GM19324 (cell line): ENCODE measurements at regions not wholly inside any gene's neighbourhood (a gene's known extent, or its start where the extent isn't known, plus 50 kb on each side); places are given as distances from the start of the nearest gene placed in this dataset.
"Not testable (repeated sequence)": the region's sequence is repeated elsewhere in the genome, so short reads cannot be mapped to it uniquely, and the experiment has no call there.

Experiments
- ATAC-seq: cut with Tn5 transposase; IDR thresholded peaks from one replicate; pipeline ENCODE4 v1.9.1; 2021; ENCODE audit warnings: mild to moderate bottlenecking, moderate library complexity; ENCODE audit not compliant: unreplicated experiment, low FRiP score

DNA sequence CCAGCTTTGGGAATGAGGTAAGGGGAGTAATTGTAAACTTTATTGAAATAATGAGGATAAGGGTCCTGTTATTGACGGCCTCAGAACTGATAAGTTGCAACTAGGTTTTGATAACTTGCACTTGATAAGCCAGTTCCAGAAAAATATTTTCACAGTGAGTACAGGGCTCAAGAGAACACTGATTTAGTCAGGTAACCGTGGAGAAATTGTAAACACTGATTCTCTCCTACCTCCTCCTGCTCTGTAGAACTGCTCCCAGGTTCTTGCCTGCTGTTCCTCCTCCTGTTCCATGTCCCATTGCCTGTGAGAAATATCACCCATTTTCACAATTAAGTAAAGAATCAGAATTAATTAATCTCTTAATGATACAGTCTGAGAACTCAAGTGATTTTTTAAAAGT lies 55.0 kb upstream of the CXXC4 start:
- no peak for ATAC-seq

DNA sequence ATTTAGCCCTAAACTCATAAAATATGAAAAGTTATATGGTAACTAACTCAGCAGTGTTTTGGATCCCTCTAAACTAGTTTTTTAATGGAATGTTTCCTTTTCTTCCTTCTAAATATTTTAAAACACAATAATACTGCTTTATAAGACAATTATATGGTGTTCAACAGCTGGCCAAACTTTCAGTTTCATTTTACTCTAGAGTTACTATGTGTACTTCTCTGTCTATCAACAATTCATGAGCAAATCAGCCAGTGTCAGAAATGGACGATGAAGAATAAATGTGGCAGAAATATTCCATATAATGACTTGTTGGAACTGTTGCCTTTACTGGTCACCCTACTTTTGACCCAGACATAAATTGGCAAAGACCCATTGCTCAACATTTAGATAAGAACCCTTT lies 64.8 kb upstream of the CXXC4 start:
- ATAC-seq: no peak

DNA sequence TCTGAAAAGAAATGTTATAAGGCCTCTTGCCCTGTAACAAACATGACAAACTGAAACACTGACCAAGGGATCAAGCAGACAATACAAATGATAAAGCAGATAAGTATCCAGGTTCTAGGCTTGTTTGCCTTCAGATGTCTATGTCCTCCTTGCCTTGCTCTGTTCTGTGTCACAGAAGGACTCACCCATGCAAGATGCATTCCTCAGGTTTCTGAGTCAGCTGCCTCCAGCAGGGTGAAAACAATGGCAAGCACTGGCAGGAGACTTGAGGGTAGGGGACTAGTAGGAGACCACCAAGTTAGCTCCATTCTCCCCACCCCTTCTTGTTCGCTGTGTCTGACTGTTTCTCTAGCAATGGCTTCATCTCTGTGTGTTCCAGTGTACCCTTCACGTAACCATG lies 76.6 kb upstream of the CXXC4 start:
- no peak for ATAC-seq

DNA sequence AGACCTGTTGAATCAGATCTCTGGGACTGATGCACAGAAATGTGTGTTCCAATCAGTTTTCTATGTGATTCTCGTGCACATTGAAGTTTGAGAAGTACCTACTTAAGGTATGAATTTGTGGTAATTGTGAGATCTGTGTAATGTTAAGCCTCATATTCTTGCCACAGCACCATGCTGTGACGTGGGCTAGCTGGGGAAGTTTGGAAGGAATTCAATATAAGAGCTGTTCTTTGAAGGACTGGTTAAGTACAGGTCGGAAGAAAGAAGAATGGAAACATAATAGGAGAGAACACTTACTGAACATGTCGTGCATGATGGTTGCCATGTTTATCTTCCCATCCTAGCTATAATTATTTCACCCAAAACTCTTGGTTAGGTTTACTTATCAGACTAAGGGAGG lies 79.7 kb upstream of the CXXC4 start:
- ATAC-seq: no peak

DNA sequence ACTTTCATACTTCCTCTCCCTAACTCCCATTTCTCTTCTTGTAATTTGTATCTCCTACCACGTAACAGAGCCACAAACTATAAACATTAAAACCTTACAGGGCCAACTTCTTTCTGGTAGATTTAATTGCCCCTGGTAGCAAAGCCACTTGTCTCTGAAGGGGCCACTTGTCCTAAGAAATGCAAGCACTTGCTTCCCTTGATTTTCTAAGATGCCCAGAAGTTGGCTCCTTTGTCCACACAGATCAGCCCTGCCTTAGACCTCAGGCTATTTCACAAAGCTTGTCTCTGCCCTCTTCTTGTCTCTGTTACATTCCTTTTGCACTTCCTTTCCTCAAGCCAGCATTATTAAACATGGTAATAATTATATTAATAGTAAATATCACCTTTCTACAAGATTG lies 80.6 kb upstream of the CXXC4 start:
- ATAC-seq: no peak

DNA sequence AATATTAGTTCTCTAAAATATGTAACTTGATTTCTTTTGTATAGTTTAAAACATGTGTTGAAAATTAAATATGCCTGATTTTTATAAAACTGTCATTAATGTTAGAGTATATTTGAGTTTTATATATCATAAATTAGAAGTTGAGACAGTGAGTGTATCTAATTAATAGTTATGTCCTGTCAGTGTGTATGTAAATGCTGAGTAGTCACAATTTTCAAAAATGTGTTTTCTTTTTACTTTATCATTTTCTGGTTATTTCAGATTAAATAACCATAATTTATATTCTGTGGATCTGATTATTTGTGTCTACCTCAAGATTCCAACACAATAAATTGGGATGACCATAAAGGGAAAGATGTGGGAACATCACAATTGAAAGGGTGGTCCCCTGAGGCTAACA lies 82.7 kb upstream of the CXXC4 start:
- no peak for ATAC-seq

DNA sequence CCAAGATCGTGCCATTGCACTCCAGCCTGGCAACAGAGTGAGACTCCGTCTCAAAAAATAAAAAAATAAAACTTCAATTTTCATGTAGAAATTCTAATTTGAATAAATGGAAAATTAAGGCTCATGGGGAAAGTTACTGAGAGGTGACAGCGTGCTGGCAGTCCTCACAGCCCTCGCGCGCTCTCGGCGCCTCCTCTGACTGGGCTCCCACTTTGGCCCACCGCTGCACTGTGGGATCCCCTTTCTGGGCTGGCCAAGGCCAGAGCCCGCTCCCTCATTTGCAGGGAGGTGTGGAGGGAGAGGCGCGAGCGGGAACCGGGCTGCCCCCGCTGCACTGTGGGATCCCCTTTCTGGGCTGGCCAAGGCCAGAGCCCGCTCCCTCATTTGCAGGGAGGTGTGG lies 86.8 kb upstream of the CXXC4 start:
- ATAC-seq: not testable (repeated sequence)

DNA sequence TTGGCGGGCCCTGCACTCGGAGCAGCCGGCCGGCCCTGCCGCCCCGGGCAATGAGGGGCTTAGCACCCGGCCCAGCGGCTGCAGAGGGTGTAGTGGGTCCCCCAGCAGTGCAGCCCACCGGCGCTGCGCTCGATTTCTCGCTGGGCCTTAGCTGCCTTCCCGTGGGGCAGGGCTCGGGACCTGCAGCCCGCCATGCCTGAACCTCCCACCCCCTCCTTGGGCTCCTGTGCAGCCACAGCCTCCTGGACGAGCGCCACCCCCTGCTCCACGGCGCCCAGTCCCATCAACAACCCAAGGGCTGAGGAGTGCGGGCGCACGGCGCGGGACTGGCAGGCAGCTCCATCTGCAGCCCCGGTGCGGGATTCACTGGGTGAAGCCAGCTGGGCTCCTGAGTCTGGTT lies 87.4 kb upstream of the CXXC4 start:
- ATAC-seq: not testable (repeated sequence)

DNA sequence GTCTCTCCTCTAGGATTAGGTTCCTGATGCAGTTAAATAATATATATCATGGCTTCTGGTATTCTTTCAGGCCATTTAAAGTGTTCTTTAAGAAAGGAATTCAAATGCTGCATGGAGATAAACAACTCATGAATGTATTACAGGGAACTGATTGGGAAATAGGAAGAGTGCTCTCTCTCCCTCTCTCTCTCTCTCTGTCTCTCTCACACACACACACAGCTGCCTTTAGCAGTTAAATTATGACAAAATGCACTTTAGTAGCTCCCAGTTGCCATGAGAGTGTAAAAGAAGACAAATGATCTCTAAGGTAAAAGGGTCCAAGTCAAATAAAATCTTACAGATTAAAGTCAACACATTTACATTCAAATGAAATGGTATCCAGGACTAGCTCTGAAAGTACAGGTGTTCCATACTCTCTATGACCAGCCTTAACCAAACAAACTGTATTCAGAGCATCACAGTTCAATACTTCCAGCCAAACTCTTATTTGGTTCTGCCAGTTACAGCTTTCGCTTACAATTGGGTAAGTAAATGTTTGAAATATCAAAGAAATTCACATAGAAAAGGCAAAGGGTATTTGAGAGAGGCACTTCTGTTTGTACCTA lies 94.7 kb upstream of the CXXC4 start:
- ATAC-seq: no peak

DNA sequence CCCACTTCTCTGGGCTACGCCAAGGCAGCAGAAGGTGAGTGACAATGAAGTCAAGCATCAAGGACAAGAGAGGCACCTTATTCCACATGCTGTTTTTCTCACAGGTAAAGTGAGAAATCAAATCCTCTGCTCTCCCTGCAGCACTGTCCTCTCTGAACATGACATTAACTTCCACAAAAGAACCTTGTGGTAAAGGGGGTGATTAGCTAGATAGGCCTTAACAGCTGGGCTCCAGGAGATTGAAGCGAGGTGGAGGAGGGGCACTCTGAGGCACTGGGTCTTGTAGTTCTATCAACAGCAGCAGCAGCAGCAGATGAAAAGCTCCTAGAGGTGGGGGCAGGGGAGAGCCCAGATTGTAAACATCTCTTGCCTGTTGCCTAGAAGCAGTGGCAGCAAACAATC lies 96.8 kb upstream of the CXXC4 start:
- no peak for ATAC-seq

DNA sequence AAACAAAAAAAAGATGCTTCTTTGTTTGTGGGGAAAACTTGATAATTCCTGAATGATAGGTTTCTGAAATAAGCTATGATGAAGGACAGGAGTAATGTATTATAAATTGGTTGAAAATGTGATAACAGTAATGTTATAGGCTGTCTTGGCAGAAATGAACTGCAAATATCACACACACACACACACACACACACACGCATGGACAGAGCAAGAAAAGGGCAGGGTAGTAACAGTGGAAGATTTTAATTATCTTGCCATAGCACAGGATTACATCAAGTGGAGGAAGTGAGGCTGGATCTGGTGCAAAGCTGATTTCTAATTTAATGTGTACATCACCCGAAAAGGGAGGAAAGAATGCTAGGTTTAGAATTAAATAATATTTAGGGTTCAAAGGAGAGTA lies 97.5 kb upstream of the CXXC4 start:
- no peak for ATAC-seq

DNA sequence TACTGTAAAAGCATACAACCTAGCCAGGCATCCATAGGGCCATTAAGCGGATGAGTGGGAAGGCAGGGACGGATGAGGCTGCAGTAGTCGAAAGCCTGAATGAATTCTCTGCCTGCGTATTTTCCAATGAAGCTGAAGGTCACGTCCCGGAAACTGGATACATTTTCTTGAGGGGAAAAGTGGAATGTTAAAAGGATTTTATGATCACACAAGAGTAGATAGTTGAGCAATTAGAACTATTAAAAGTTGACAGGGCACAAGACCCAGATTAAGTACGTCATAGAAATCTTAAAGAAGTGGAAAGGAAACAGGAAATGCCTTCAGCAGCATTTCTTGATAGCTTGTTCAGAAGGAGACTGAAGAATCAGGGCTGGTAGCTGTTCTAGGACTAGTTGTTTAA lies 98.3 kb upstream of the CXXC4 start:
- no peak for ATAC-seq

DNA sequence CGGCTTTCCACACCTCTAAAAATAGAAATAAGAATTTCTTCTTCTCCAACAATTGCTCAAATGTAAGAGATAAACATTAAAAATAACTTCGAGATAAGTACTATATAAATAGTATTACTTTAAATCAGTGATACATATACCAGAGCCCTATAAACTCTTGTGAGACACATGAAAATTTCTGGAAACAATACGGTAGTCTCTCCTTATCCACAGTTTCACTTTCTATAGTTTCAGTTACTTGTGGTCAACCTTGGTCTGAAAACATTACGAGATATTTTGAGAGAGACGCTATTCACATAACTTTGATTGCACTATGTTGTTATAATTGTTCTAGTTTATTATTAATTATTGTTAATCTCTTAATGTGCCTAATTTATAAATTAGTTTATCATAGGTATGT lies 101.5 kb upstream of the CXXC4 start:
- no peak for ATAC-seq

DNA sequence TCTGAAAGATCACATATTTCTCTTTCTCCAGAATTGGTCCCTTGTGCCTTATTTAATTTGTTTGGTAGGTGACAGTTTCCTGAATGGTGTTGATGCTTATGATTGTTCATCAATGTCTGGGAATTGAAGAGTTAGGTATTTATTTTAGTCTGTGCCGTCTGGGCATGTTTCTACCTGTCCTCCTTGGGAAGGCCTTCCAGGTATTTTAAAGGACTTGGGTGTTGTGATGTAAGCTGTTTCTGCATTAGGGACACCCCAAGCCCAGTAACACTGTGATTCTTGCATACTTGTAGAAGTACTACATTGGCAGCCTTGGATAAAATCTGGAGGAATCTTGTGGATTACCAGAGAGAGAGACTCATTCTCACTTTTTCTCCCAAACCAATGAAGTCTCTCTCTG lies 120.8 kb upstream of the CXXC4 start:
- no peak for ATAC-seq

DNA sequence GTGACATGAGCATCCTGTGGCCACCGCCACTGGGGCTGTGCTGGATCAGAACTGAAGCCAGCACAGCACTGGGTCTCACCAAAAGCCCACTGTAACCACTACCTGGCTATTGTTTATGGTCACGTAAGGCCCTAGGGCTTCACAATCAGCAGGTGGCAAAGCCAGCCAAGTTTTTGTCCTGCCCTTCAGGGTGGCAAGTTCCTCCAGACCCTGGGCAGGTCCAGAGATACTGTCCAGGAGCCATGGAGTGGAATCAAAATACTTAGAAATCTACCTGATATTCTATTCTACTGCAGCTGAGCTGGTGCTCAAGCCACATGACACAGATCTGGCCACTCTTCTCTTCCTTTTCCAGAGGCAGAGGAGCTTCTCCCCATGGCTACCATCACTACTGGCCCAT lies 121.2 kb upstream of the CXXC4 start:
- no peak for ATAC-seq

DNA sequence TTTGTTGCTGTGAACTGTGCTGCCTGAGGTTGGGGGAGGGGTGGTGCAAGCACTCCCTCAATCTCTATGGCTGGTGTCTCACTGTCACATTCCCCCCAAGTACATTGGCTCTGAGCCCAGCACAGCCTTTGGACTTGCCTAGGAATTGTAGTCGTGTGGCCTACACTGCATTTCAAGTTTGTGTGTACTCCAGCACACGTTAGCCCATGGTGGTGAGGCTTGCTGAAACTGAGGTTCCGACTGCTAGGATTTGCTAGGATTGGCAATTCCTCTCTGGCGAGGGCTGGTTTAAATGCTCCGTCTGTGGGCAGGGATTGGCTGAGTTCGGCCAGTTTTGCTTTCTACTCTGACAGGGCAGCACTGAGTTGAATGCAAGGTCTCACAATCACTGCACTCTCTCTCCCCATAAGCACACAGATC lies 121.7 kb upstream of the CXXC4 start:
- no peak for ATAC-seq

DNA sequence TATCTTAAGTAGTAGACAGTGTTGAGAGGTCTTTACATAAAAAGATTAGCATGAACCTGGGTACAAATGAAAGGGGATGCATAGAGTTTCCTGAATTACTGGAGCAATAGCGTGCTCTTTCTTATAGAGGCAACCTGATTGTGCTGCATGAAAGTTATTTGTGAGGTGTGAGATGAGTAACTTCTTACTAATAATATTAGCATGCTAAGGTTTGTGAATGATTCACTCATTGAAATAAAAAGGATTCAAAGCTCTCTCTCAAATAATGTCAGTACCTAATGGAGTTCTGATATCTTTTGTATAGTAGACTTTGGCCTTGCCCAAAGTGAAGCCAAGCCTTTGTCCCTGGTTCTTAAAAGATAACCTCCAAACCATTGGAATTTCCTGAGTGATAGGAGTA lies 131.0 kb upstream of the CXXC4 start:
- ATAC-seq: no peak

DNA sequence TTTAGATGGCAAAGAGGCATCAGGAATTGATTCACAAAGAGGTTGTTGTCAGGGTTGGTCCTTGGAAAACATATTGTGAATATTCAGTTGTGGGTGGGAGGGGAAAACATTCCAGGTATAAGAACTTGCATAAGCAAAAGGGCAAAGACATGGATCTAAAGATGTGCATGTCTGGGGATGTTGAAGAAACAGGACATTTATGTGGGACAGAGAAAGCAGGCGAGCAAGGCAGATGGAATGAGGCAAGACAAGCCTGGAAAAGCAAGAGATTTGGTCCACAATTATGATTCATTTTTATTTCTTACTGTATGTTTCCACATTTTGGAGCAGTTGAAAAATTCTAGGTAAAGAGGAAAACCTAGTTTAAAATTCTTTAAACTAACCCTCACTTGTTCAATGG lies 134.9 kb upstream of the CXXC4 start:
- ATAC-seq: no peak

DNA sequence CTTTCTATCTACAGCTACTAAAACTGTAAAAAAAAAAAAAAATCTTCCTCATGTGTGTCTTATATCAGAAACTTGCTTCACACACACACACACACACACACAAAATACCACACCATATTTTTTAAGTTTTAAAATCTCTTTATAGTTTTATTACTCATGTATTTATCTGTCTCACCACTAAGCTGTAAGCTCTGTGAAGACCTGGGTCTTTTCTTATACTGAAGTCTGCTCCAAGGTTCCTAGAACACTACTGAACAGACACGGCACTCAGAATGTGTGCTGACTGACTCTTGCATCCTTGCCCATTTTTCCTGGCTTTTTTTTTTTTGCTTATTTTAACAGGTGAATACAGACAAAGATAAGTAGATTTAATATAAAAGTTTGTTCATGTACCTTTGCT lies 135.6 kb upstream of the CXXC4 start:
- ATAC-seq: no peak

DNA sequence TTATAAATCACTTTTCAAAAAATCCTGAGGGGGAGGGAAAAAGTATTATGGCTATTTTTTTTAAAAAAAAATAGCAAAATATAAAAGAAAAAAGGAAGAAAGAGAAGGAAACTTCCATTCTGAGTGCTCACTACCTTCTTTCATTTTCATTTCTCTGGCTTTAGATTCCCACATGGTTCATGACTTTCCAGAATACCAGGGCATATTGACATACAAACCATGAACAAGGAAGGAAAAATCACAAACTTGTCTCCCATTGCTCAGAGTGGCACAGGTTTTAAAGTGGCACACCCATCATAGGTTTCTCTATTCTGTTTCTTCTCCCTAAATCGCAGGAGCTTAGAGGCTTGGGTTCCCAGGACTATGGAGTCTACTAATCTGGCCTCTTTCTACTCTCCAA lies 136.3 kb upstream of the CXXC4 start:
- ATAC-seq: no peak

DNA sequence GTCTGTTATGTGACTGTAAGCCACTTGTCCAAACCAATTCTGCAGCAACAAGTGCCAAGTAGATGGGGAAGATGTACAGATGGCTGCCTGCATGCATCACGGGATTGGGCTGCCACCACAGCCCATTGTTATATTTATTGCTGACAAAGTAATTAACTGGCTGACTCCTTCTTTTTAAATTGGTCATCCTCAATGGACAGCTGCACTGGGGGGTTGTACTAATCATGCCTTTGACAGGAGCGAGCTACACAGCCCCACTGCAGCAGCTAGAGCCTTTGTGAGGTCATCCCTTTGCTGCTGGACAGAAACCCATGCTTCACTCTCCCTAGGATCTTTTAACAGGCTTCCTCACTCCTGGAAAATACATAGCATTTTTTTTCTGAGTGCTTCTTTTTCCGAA lies 146.7 kb upstream of the CXXC4 start:
- no peak for ATAC-seq

DNA sequence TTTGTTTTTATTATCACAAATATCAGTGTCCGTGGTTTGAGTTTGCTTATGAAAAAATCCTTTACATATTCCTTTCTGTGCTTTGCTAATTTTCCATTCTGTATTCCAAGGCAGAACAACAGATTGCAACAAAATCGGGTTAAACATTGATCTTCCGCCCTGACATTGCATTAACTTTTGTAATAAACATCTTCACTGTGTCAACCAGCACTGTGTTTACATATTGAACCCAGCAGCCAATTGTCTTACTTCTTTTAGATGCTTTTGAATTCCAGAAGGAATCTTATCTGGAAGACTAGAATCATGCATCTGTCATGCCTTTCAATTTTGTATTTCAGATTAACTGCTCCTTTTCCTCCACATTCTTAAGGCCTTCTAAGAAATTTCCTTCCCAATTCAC lies 147.8 kb upstream of the CXXC4 start:
- no peak for ATAC-seq

DNA sequence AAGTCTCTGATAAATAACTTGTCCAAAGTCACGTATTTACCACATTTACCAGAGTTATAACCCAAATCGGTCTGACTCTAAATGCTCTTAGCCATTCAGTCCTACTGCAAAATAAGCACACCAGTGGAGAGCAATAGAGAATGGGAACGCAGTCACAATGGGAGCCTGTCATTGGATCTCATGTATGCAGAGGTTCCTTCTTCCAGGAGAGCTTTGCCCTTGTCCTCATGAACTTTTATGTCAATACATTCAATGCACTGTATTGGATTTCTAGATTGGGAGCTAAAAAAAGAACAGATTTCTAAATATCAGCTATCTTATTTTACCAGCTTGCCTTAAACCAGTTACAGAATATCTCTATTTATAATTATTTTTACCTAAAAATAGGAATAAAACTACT lies 149.1 kb upstream of the CXXC4 start:
- no peak for ATAC-seq
